ENCODE measurements at regions not wholly inside any gene's neighbourhood (a gene's known extent, or its start where the extent isn't known, plus 50 kb on each side); places are given as distances from the start of the nearest gene placed in this dataset.

- TF ChIP-seq CTCF (IDR thresholded peaks at IDR 0.05; ENCODE audit: borderline replicate concordance, insufficient read depth, low read depth, low read length) = no peak
- H3K4me3 ChIP-seq (ENCODE audit: low read depth, low read length) = no peak overlapping the region
Observed at GRCh38 chr4:152100379-152101201, 339.8 kb upstream of the GATB start.

GRCh38 chr4:152099981-152100378, 339.2 kb upstream of the GATB start:
- H3K4me3 ChIP-seq (ENCODE audit: low read depth, low read length) = no peak overlapping the region
- TF ChIP-seq CTCF (IDR thresholded peaks at IDR 0.05; ENCODE audit: borderline replicate concordance, insufficient read depth, low read depth, low read length) = no peak

- TF ChIP-seq CTCF (IDR thresholded peaks at IDR 0.05; ENCODE audit: borderline replicate concordance, insufficient read depth, low read depth, low read length) = no peak
- no peak overlapping the region for H3K4me3 ChIP-seq (ENCODE audit: low read depth, low read length)
Observed at GRCh38 chr4:152099555-152099954, 338.7 kb upstream of the GATB start.

- H3K4me3 ChIP-seq (ENCODE audit: low read depth, low read length) = no peak overlapping the region
- no peak for TF ChIP-seq CTCF (IDR thresholded peaks at IDR 0.05; ENCODE audit: borderline replicate concordance, insufficient read depth, low read depth, low read length)
Observed at GRCh38 chr4:152099061-152099425, 338.2 kb upstream of the GATB start.

GRCh38 chr4:152098365-152099060, 337.7 kb upstream of the GATB start:
- no peak overlapping the region for H3K4me3 ChIP-seq (ENCODE audit: low read depth, low read length)
- TF ChIP-seq CTCF (IDR thresholded peaks at IDR 0.05; ENCODE audit: borderline replicate concordance, insufficient read depth, low read depth, low read length) = no peak

GRCh38 chr4:152097371-152097770, 336.6 kb upstream of the GATB start:
- TF ChIP-seq CTCF (IDR thresholded peaks at IDR 0.05; ENCODE audit: borderline replicate concordance, insufficient read depth, low read depth, low read length) = no peak
- no peak overlapping the region for H3K4me3 ChIP-seq (ENCODE audit: low read depth, low read length)

GRCh38 chr4:152095701-152096070, 334.9 kb upstream of the GATB start:
- no peak for TF ChIP-seq CTCF (IDR thresholded peaks at IDR 0.05; ENCODE audit: borderline replicate concordance, insufficient read depth, low read depth, low read length)
- H3K4me3 ChIP-seq (ENCODE audit: low read depth, low read length) = no peak overlapping the region

All from GM12875 (cell line).